SK-N-SH (cell line): ENCODE measurements at regions not wholly inside any gene's neighbourhood (a gene's known extent, or its start where the extent isn't known, plus 50 kb on each side); places are given as distances from the start of the nearest gene placed in this dataset.

Experiments used
- CTCF ChIA-PET: fragments of 300-600, 350-600 bp; formaldehyde crosslinking; extraction: SDS; loops from one replicate; lab custom pipeline; 2021; lab: Yijun Ruan, JAX
- POLR2A ChIA-PET: fragments of 350-600 bp; sonication (Branson Sonifier 250); formaldehyde crosslinking; extraction: SDS; loops from one replicate; lab custom pipeline; 2020; ENCODE audit warnings: antibody characterized with exemption, inconsistent platforms; lab: Yijun Ruan, JAX
- DNase-seq: peaks from one replicate; pipeline ENCODE4 v3.0.0; 2012
- H2AFZ ChIP-seq: fragments of 200-600 bp; sonication (generic); 2 replicates; pipeline ENCODE4 v1.8.1; 2016; ENCODE audit warnings: antibody characterized with exemption, mild to moderate bottlenecking, low read depth
- H3F3A ChIP-seq: fragments of 200-600 bp; sonication (generic); replicated peaks from 2 replicates; pipeline ENCODE3; 2016; ENCODE audit warnings: antibody characterized with exemption, mild to moderate bottlenecking; ENCODE audit not compliant: insufficient read depth
- H3K27ac ChIP-seq, 2 experiments: fragments of 200-500 bp in 1 of 2; fragments of 200-600 bp in 1 of 2; sonication (Bioruptor generic) in 1 of 2; sonication (generic), shearing (Covaris generic) in 1 of 2; 2 replicates each; pipeline versions ENCODE4 v1.5.1 to v1.6.1; 2014 to 2016; ENCODE audit warnings: low read depth in 2 of 2, inconsistent platforms in 1 of 2, low read length in 1 of 2, mild to moderate bottlenecking in 1 of 2, mixed read lengths in 1 of 2
- H3K27me3 ChIP-seq: fragments of 200-600 bp; sonication (generic), shearing (Covaris generic); 2 replicates; pipeline ENCODE4 v1.6.1; 2016; ENCODE audit warnings: mixed run types; ENCODE audit not compliant: insufficient read depth
- H3K36me3 ChIP-seq, 2 experiments: fragments of 200-500 bp in 1 of 2; fragments of 200-600 bp in 1 of 2; sonication (Bioruptor generic) in 1 of 2; sonication (generic) in 1 of 2; replicated peaks in 1 of 2; 2 replicates each; pipeline versions ENCODE3 to v1.5.1; 2014 to 2016; ENCODE audit warnings: low read length in 1 of 2, mild to moderate bottlenecking in 1 of 2; ENCODE audit not compliant: insufficient read depth in 2 of 2, control insufficient read depth in 1 of 2
- H3K4me1 ChIP-seq, 2 experiments: fragments of 200-500 bp in 1 of 2; fragments of 200-600 bp in 1 of 2; sonication (Bioruptor generic) in 1 of 2; sonication (generic), shearing (Covaris generic) in 1 of 2; 2 replicates each; pipeline versions ENCODE4 v1.5.1 to v1.6.1; 2014 to 2016; ENCODE audit warnings: low read depth in 1 of 2, low read length in 1 of 2, mixed run types in 1 of 2; ENCODE audit not compliant: insufficient read depth in 2 of 2, control insufficient read depth in 1 of 2
- H3K4me2 ChIP-seq: fragments of 200-600 bp; sonication (generic), shearing (Covaris generic); 2 replicates; pipeline ENCODE4 v1.6.1; 2017; ENCODE audit warnings: mixed run types
- H3K4me3 ChIP-seq, 2 experiments: fragments of 200-500 bp in 1 of 2; fragments of 200-600 bp in 1 of 2; sonication (Bioruptor generic) in 1 of 2; sonication (generic), shearing (Covaris generic) in 1 of 2; 2 replicates each; pipeline versions ENCODE4 v1.5.1 to v1.8.1; 2014 to 2016; ENCODE audit warnings: low read depth in 2 of 2, inconsistent platforms in 1 of 2, low read length in 1 of 2, mild to moderate bottlenecking in 1 of 2, mixed read lengths in 1 of 2, moderate library complexity in 1 of 2
- H3K79me2 ChIP-seq: fragments of 200-600 bp; sonication (generic); 2 replicates; pipeline ENCODE4 v1.8.1; 2017; ENCODE audit warnings: mild to moderate bottlenecking; ENCODE audit not compliant: insufficient read depth
- H3K9ac ChIP-seq: fragments of 200-600 bp; sonication (generic); 2 replicates; pipeline ENCODE4 v1.6.1; 2017; ENCODE audit warnings: mixed run types
- H3K9me2 ChIP-seq: fragments of 200-600 bp; sonication (generic); 2 replicates; pipeline ENCODE4 v1.6.1; 2017; ENCODE audit warnings: mixed run types
- H3K9me3 ChIP-seq: fragments of 200-600 bp; sonication (generic); 2 replicates; pipeline ENCODE4 v1.6.1; 2017; ENCODE audit warnings: mixed run types, mild to moderate bottlenecking, moderate library complexity
- H4K20me1 ChIP-seq: fragments of 200-600 bp; sonication (generic); 2 replicates; pipeline ENCODE4 v1.6.1; 2017; ENCODE audit warnings: mild to moderate bottlenecking, mixed run types; ENCODE audit not compliant: insufficient read depth
- FOXJ3 ChIP-seq: sonication (generic); formaldehyde crosslinking; IDR thresholded peaks from 2 replicates; pipeline ENCODE4 v1.5.1; 2020; ENCODE audit warnings: mild to moderate bottlenecking, missing genetic modification reagents
- MEF2A ChIP-seq: IDR thresholded peaks from 2 replicates; pipeline ENCODE4 v1.4.0; 2012; ENCODE audit warnings: low read depth, borderline replicate concordance
- MXI1 ChIP-seq: IDR thresholded peaks from 2 replicates; pipeline ENCODE4 v1.6.1; 2012; ENCODE audit warnings: mild to moderate bottlenecking, low read depth, low read length, improper control_type of control experiment
- NRF1 ChIP-seq: IDR thresholded peaks from 2 replicates; pipeline ENCODE4 v1.6.1; 2012; ENCODE audit warnings: low read depth, mild to moderate bottlenecking, low read length
- RAD21 ChIP-seq: IDR thresholded peaks from 2 replicates; pipeline ENCODE4 v1.6.1; 2012; ENCODE audit warnings: mild to moderate bottlenecking, low read length
- SIN3A ChIP-seq: IDR thresholded peaks from 2 replicates; pipeline ENCODE4 v1.6.1; 2012; ENCODE audit warnings: low read depth, mild to moderate bottlenecking, low read length, moderate library complexity, borderline replicate concordance
- TCF12 ChIP-seq: IDR thresholded peaks from 2 replicates; pipeline ENCODE4 v1.4.0; 2012
- USF1 ChIP-seq: IDR thresholded peaks from 2 replicates; pipeline ENCODE4 v1.4.0; 2012; ENCODE audit warnings: low read depth, borderline replicate concordance
- USF2 ChIP-seq: fragments of 150-350 bp; IDR thresholded peaks from 2 replicates; pipeline ENCODE4 v1.6.1; 2017; ENCODE audit warnings: antibody characterized with exemption, low read length, low read depth, borderline replicate concordance
- WGBS: methylation state at CpG from one replicate; pipeline ENCODE4 v1.1.6; 2017; ENCODE audit warnings: low lambda C conversion rate; 5-methylcytosine and 5-hydroxymethylcytosine counted together

GRCh38 chr3:78041486-78041885, 1001.6 kb downstream of the ROBO2 start:
- no peak for DNase-seq
- TF ChIP-seq NRF1 (no peak), USF2 (no peak), TCF12 (no peak), MEF2A (no peak), USF1 (no peak), SIN3A (no peak), RAD21 (no peak), MXI1 (no peak), FOXJ3 (no peak)
- TF ChIP-seq, all 33 proteins: peak for 0
- CTCF ChIA-PET = no interaction called here

GRCh38 chr3:78046566-78046965, 1006.7 kb downstream of the ROBO2 start:
- Histone ChIP-seq H3K36me3 (no peaks in the 10 kb centered on the region), H3K9me3 (no peaks in the 10 kb centered on the region), H3K4me2 (no peak overlapping the region), H3K4me1 (no peaks in the 10 kb centered on the region), H3F3A (no peaks in the 10 kb centered on the region), H3K4me3 (no peak overlapping the region), H3K9me2 (no peaks in the 10 kb centered on the region), H2AFZ (no peak overlapping the region), H4K20me1 (no peaks in the 10 kb centered on the region), H3K27ac (no peak overlapping the region), H3K9ac (no peak overlapping the region), H3K27me3 (no peaks in the 10 kb centered on the region), H3K79me2 (no peaks in the 10 kb centered on the region)
- POLR2A ChIA-PET = no interaction called here
- TF ChIP-seq USF2 (no peak), SIN3A (no peak), USF1 (no peak), MXI1 (no peak)
- no peak for DNase-seq
- WGBS = 70% methylated on average over 6 of the region's 6 CpGs
- CTCF ChIA-PET = no interaction called here

More at GRCh38 chr3:78041486-78041885, 1001.6 kb downstream of the ROBO2 start:
- Histone ChIP-seq H3K27ac (no peak overlapping the region), H3K4me2 (no peak overlapping the region), H3K4me3 (no peak overlapping the region), H3K9me2 (no peaks in the 10 kb centered on the region), H4K20me1 (no peaks in the 10 kb centered on the region), H3K79me2 (no peaks in the 10 kb centered on the region), H2AFZ (no peak overlapping the region), H3K27me3 (no peaks in the 10 kb centered on the region), H3K9ac (no peak overlapping the region), H3K36me3 (no peaks in the 10 kb centered on the region), H3K9me3 (no peaks in the 10 kb centered on the region), H3F3A (no peaks in the 10 kb centered on the region), H3K4me1 (no peaks in the 10 kb centered on the region)
- POLR2A ChIA-PET = no interaction called here
- 76% methylated on average over 1 of the region's 1 CpG for WGBS
